GM21515 (cell line): ENCODE measurements at regions not wholly inside any gene's neighbourhood (a gene's known extent, or its start where the extent isn't known, plus 50 kb on each side); places are given as distances from the start of the nearest gene placed in this dataset.
"Not testable (repeated sequence)": the region's sequence is repeated elsewhere in the genome, so short reads cannot be mapped to it uniquely, and the experiment has no call there.

Source experiments
- ATAC-seq: cut with Tn5 transposase; IDR thresholded peaks from one replicate; pipeline ENCODE4 v1.9.1; 2021; ENCODE audit not compliant: unreplicated experiment

- ATAC-seq, result no peak
Observed at GRCh38 chr12:126963825-126964224, 1303.1 kb upstream of the TMEM132C start.

- ATAC-seq, result no peak
Observed at GRCh38 chr12:126966498-126966897, 1300.5 kb upstream of the TMEM132C start.

- ATAC-seq, result no peak
Observed at GRCh38 chr12:126967152-126967551, 1299.8 kb upstream of the TMEM132C start.

- no peak for ATAC-seq
Observed at GRCh38 chr12:126974779-126975178, 1292.2 kb upstream of the TMEM132C start.

- ATAC-seq, result no peak
Observed at GRCh38 chr12:126976579-126976978, 1290.4 kb upstream of the TMEM132C start.

- not testable (repeated sequence) for ATAC-seq
Observed at GRCh38 chr12:126979564-126979963, 1287.4 kb upstream of the TMEM132C start.

GRCh38 chr12:126982707-126983106, 1284.3 kb upstream of the TMEM132C start:
- ATAC-seq, result no peak

GRCh38 chr12:126983735-126984134, 1283.2 kb upstream of the TMEM132C start:
- not testable (repeated sequence) for ATAC-seq

GRCh38 chr12:126985663-126986062, 1281.3 kb upstream of the TMEM132C start:
- ATAC-seq, result not testable (repeated sequence)

GRCh38 chr12:126989532-126989931, 1277.4 kb upstream of the TMEM132C start:
- ATAC-seq, result no peak

- no peak for ATAC-seq
Observed at GRCh38 chr12:126993898-126994297, 1273.1 kb upstream of the TMEM132C start.

GRCh38 chr12:126994599-126994998, 1272.4 kb upstream of the TMEM132C start:
- no peak for ATAC-seq

- ATAC-seq, result no peak
Observed at GRCh38 chr12:126998031-126998430, 1268.9 kb upstream of the TMEM132C start.

- ATAC-seq, result no peak
Observed at GRCh38 chr12:126998747-126999285, 1268.2 kb upstream of the TMEM132C start.

GRCh38 chr12:126999352-126999751, 1267.6 kb upstream of the TMEM132C start:
- no peak for ATAC-seq

- no peak for ATAC-seq
Observed at GRCh38 chr12:127005406-127005805, 1261.6 kb upstream of the TMEM132C start.

- ATAC-seq, result no peak
Observed at GRCh38 chr12:127006972-127007371, 1260.0 kb upstream of the TMEM132C start.

- no peak for ATAC-seq
Observed at GRCh38 chr12:127008755-127009403, 1258.1 kb upstream of the TMEM132C start.

GRCh38 chr12:127012109-127012508, 1254.9 kb upstream of the TMEM132C start:
- no peak for ATAC-seq

- ATAC-seq, result no peak
Observed at GRCh38 chr12:127013197-127013596, 1253.8 kb upstream of the TMEM132C start.

GRCh38 chr12:127014079-127014478, 1252.9 kb upstream of the TMEM132C start:
- no peak for ATAC-seq

GRCh38 chr12:127024791-127025190, 1242.2 kb upstream of the TMEM132C start:
- no peak for ATAC-seq

- ATAC-seq, result no peak
Observed at GRCh38 chr12:127025545-127025944, 1241.4 kb upstream of the TMEM132C start.
